Suprapubic skin (tissue), 4 donors: ENCODE measurements at regions not wholly inside any gene's neighbourhood (a gene's known extent, or its start where the extent isn't known, plus 50 kb on each side); places are given as distances from the start of the nearest gene placed in this dataset.

Experiments used
- DNase-seq, 2 donors: peaks; one replicate each; pipeline ENCODE4 v3.0.0-alpha.2; 2019; ENCODE audit warnings: low spot score in 2 of 2
- H3K27ac ChIP-seq: fragments of 200-600 bp; sonication (generic); one replicate; pipeline ENCODE4 v1.5.1; 2019
- H3K27me3 ChIP-seq: fragments of 200-600 bp; sonication (generic); one replicate; pipeline ENCODE4 v1.5.1; 2019
- H3K36me3 ChIP-seq: fragments of 200-600 bp; sonication (generic); one replicate; pipeline ENCODE4 v1.5.1; 2019
- H3K4me1 ChIP-seq: fragments of 200-600 bp; sonication (generic); one replicate; pipeline ENCODE4 v1.5.1; 2019
- H3K4me3 ChIP-seq: fragments of 200-600 bp; sonication (generic); one replicate; pipeline ENCODE4 v1.5.1; 2019; ENCODE audit warnings: mild to moderate bottlenecking
- H3K9me3 ChIP-seq: fragments of 200-600 bp; sonication (generic); one replicate; pipeline ENCODE4 v1.5.1; 2019
- EP300 ChIP-seq: sonication (generic); formaldehyde crosslinking; IDR thresholded peaks from one replicate; pipeline ENCODE4 v1.6.1; 2017; ENCODE audit warnings: antibody characterized with exemption
- POLR2A ChIP-seq, 2 donors: fragments of 450-650 bp; IDR thresholded peaks; one replicate each; pipeline ENCODE4 v1.6.1; 2017; ENCODE audit warnings: antibody characterized with exemption in 2 of 2, mild to moderate bottlenecking in 2 of 2, moderate library complexity in 2 of 2
- POLR2AphosphoS5 ChIP-seq, 3 donors: sonication (generic); formaldehyde crosslinking; IDR thresholded peaks; one replicate each; pipeline ENCODE4 v1.6.1; 2017; ENCODE audit warnings: antibody characterized with exemption in 3 of 3
- WGBS: methylation state at CpG from one replicate; pipeline ENCODE4 v1.1.5; 2018; 5-methylcytosine and 5-hydroxymethylcytosine counted together
- TF ChIP-seq, protein P1 (sequence below), 2 donors: fragments of 200-600 bp in 1 of 2; fragments of 450-650 bp in 1 of 2; sonication (generic) in 1 of 2; IDR thresholded peaks; one replicate each; pipeline ENCODE4 v1.5.1; 2016 to 2019; ENCODE audit warnings: antibody characterized with exemption in 2 of 2, mild to moderate bottlenecking in 1 of 2, moderate library complexity in 1 of 2

DNA sequence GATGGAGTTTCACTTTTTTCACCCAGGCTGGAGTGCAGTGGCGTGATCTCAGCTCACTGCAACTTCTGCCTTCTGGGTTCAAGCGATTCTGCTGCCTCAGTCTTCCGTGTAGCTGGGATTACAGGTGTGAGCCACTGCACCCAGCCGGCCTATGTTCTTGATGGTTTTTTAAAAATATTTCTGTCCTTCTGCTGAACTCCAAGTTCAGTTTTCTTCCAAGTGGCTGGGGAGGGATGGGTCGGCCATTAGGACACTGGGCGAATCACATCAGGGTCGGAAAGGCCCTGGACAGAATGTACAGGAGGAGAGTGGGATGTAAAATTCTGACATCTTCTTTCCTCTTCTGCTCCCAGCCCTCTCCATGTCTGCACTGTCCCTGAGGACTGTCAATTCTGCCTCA lies 289.6 kb downstream of the PTPRU start:
- no peaks in the 10 kb centered on the region for H3K36me3 ChIP-seq
- no peak for TF ChIP-seq EP300
- TF ChIP-seq, protein P1, sequence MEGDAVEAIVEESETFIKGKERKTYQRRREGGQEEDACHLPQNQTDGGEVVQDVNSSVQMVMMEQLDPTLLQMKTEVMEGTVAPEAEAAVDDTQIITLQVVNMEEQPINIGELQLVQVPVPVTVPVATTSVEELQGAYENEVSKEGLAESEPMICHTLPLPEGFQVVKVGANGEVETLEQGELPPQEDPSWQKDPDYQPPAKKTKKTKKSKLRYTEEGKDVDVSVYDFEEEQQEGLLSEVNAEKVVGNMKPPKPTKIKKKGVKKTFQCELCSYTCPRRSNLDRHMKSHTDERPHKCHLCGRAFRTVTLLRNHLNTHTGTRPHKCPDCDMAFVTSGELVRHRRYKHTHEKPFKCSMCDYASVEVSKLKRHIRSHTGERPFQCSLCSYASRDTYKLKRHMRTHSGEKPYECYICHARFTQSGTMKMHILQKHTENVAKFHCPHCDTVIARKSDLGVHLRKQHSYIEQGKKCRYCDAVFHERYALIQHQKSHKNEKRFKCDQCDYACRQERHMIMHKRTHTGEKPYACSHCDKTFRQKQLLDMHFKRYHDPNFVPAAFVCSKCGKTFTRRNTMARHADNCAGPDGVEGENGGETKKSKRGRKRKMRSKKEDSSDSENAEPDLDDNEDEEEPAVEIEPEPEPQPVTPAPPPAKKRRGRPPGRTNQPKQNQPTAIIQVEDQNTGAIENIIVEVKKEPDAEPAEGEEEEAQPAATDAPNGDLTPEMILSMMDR (IDR thresholded peaks at IDR 0.05): no peak
- no peak for TF ChIP-seq POLR2A (IDR thresholded peaks at IDR 0.05)
- no peak for TF ChIP-seq POLR2AphosphoS5 (IDR thresholded peaks at IDR 0.05)
- DNase-seq: peak; percentile 10 to 55
- no peak overlapping the region for H3K27ac ChIP-seq
- no peaks in the 10 kb centered on the region for H3K4me1 ChIP-seq
- H3K27me3 ChIP-seq: peaks cover 29% of the 10 kb centered on the region
- 93% methylated on average over 7 of the region's 7 CpGs for WGBS
- H3K4me3 ChIP-seq: no peak overlapping the region
- H3K9me3 ChIP-seq: peaks cover 11% of the 10 kb centered on the region

DNA sequence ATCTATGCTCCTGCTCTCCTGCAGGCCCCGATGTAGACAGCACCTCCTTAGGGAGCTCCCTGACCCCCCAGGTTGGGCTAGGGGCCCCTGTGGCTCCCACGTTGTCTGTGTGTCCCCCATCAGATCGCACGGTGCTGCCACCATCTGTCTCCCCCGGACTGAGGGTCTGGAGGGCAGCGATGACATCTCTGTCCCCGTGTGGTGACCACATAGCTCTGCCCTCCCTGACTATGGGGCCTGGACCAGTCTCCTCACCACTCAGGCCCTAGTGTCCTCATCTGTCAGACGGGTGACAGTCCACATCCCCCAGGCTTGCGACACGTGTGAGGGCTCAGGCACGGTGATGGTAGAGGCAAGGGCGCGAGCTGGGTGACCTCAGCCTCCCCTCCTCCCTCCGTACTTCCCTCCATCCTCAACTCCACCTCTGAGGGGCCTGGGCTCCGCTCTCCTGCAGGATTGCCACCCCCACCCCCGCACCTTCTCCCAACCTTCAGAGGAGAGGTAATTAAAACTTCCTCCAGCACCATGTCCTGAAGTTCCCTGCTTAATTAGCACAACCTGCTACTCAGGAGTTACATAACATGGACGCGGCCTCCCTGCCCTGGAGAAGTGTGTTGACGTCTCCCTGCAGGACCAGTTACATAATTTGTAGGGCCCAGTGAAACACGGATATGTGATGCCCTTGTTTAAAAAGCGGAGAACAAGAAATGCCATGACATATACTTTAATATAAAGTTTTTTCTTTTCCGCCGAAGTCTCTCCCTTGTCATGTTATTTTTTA lies 288.2 kb downstream of the PTPRU start:
- no peak overlapping the region for H3K27ac ChIP-seq
- H3K9me3 ChIP-seq: peaks cover 3% of the 10 kb centered on the region
- peak; percentile 27 to 59 for DNase-seq
- no peak for TF ChIP-seq EP300
- H3K36me3 ChIP-seq: no peaks in the 10 kb centered on the region
- 67% methylated on average over 22 of the region's 23 CpGs for WGBS
- no peaks in the 10 kb centered on the region for H3K4me1 ChIP-seq
- no peak overlapping the region for H3K4me3 ChIP-seq
- peaks cover 37% of the 10 kb centered on the region for H3K27me3 ChIP-seq

DNA sequence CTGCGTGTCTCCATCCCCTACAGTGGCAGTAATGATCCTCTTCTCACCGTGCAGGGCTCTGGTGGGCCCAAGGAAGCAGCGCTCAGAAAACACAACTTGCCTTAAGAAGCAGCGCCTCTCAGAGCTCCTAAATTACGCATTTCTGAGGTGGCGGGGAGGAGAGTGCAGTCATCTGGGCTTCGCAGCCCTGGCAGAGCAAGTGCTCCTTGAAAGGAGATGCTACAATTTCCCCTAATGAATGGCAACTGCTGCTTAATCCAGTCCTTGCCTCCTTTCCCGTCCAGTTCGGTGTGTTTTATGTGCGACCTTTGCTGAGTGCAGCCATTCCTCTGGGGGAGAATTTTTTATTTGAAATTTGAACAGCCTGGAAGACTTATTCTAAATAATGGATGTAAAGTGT lies 287.3 kb downstream of the PTPRU start:
- Histone ChIP-seq H3K4me3 (no peak overlapping the region), H3K36me3 (no peaks in the 10 kb centered on the region), H3K9me3 (no peaks in the 10 kb centered on the region), H3K4me1 (no peaks in the 10 kb centered on the region), H3K27me3 (peaks cover 46% of the 10 kb centered on the region), H3K27ac (no peak overlapping the region)
- TF ChIP-seq, protein P1 (IDR thresholded peaks at IDR 0.05): no peak
- TF ChIP-seq POLR2A (IDR thresholded peaks at IDR 0.05) (no peak), EP300 (no peak), POLR2AphosphoS5 (IDR thresholded peaks at IDR 0.05) (no peak)
- WGBS: 73% methylated on average over 10 of the region's 10 CpGs
- DNase-seq: peak in 1 of 2 donors; percentile 20

DNA sequence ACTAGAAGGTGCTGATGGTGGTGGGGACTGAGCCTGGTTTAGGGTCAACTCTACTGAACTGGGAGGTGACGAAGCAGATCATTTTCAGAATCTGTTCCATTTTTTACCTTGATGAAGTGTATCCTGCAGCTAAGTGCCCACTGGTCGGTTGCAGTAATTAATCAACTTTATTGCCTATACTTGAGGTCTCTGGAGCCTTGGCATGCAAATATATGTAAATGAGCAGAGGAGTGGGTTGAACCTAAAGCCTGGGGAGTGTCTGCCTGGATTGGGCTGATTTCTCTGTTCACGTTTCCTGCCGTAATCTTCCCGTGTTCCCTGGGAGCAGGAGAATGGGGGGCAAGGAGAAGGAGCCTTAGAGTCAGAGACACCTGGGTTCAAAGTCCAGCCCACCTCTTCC lies 286.8 kb downstream of the PTPRU start:
- DNase-seq: peak in 1 of 2 donors; percentile 18
- Histone ChIP-seq H3K4me3 (no peak overlapping the region), H3K36me3 (no peaks in the 10 kb centered on the region), H3K9me3 (no peaks in the 10 kb centered on the region), H3K4me1 (no peaks in the 10 kb centered on the region), H3K27ac (no peak overlapping the region), H3K27me3 (peaks cover 50% of the 10 kb centered on the region)
- TF ChIP-seq POLR2A (IDR thresholded peaks at IDR 0.05) (no peak), EP300 (no peak), POLR2AphosphoS5 (IDR thresholded peaks at IDR 0.05) (no peak)
- TF ChIP-seq, protein P1 (IDR thresholded peaks at IDR 0.05): no peak
- 81% methylated on average over 5 of the region's 5 CpGs for WGBS

DNA sequence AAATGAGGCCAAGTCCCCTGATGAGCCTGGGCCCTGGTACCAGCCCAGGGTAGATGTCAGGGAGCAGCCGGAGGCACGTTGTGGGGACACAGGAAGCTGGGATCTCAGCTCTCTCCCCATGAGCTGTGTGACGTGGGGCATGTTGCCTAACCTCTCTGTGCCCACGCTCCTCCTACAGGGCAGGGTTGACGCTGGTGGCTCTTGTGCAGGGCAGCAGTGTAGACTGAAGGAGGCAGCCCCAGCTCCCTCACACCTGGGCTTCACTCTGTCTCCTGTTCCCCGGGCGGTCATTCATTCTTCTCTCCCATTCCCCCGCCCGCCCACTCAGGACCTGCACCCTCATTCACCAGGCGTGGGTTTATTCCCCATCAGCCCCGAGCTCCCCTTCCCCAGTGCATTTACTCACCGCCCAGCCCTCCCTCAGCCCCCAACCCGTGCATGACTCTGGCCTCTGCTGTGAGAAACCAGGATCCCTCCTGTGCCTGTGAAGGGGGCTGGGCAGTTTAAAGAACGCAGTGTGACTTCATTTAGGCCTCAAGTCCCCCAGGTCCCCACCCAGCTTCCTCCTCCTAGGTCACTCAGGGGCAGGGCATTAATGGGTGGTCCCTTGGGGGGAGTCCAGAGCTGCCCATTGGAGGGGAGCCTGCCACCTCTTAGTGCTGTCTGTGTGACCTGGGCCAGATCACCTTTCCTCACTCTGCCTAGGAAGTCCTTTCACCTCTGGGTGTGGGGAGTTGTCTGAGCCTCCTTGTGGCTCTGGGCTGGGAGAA lies 285.7 kb downstream of the PTPRU start:
- WGBS: 58% methylated on average over 14 of the region's 14 CpGs
- no peaks in the 10 kb centered on the region for H3K36me3 ChIP-seq
- no peak overlapping the region for H3K27ac ChIP-seq
- DNase-seq: peak; percentile 29 to 66
- H3K27me3 ChIP-seq: peaks cover 52% of the 10 kb centered on the region
- H3K4me3 ChIP-seq: no peak overlapping the region
- H3K4me1 ChIP-seq: no peaks in the 10 kb centered on the region
- no peaks in the 10 kb centered on the region for H3K9me3 ChIP-seq
- TF ChIP-seq POLR2AphosphoS5 (IDR thresholded peaks at IDR 0.05) (no peak), EP300 (no peak), POLR2A (IDR thresholded peaks at IDR 0.05) (no peak)
- TF ChIP-seq, protein P1 (IDR thresholded peaks at IDR 0.05): no peak
